Skeletal muscle cell (primary cell): ENCODE measurements at regions not wholly inside any gene's neighbourhood (a gene's known extent, or its start where the extent isn't known, plus 50 kb on each side); places are given as distances from the start of the nearest gene placed in this dataset.
"Not testable (repeated sequence)": the region's sequence is repeated elsewhere in the genome, so short reads cannot be mapped to it uniquely, and the experiment has no call there.

ENCODE experiments used
- DNase-seq: peaks from one replicate; pipeline ENCODE4 v3.0.0-alpha.2; 2010; ENCODE audit warnings: low read depth
- H3K4me3 ChIP-seq: 2 replicates; pipeline ENCODE4 v1.5.1; 2011; ENCODE audit warnings: low read depth, mild to moderate bottlenecking, control low read depth, low read length, moderate library complexity

GRCh38 chr2:5195636-5196035, 496.5 kb upstream of the SOX11 start:
- no peak for DNase-seq

GRCh38 chr2:5203134-5203755, 488.9 kb upstream of the SOX11 start:
- no peak overlapping the region for H3K4me3 ChIP-seq
- DNase-seq = no peak

More at GRCh38 chr2:5195636-5196035, 496.5 kb upstream of the SOX11 start:
- H3K4me3 ChIP-seq = no peak overlapping the region

DNA sequence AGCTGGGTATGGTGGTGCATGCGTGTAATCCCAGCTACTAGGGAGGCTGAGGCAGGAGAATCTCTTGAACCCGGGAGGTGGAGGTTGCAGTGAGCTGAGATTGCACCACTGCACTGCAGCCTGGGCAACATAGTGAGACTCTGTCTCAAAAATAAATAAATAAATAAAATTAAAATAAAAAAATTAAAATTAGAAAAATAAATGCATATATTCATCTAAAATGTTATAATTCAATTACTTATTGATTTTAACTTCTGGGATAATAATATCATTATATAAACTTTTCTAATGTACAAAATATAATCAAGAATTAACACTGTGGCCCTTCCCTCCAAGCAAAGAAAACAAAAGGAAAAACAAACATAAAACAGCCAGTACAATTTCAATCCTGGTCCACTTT, 485.4 kb upstream of the SOX11 start:
- DNase-seq, H3K4me3 ChIP-seq: not testable (repeated sequence)

DNA sequence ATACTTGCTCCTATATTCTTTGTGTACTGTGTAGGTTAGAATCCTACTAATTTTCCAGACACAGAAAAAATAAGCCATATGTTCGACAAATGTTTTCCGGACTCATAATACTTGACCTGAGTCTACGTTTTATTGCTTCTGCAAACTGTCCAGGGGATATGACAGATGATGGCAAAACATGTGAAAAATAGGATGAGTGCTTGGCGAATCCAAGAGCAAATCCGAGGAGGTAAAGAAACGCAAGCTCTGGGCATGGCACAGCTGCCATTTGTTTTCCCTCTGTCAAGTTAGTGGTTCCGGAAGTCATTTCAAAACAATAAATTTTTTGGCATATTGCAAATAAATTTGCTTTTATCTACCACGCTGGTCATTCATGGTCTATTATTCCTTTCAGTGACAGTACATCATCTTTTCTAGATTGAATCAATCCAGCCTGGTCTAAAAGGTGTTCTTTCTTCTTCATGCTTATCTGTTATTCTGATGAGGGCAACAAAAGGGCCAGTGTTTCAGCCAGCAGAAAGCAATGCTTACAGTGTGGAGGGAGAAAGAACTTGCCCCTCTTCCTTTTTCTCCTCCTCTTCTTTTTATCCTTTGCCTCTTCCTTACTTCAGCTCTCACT, 476.1 kb upstream of the SOX11 start:
- DNase-seq = no peak
- no peak overlapping the region for H3K4me3 ChIP-seq

DNA sequence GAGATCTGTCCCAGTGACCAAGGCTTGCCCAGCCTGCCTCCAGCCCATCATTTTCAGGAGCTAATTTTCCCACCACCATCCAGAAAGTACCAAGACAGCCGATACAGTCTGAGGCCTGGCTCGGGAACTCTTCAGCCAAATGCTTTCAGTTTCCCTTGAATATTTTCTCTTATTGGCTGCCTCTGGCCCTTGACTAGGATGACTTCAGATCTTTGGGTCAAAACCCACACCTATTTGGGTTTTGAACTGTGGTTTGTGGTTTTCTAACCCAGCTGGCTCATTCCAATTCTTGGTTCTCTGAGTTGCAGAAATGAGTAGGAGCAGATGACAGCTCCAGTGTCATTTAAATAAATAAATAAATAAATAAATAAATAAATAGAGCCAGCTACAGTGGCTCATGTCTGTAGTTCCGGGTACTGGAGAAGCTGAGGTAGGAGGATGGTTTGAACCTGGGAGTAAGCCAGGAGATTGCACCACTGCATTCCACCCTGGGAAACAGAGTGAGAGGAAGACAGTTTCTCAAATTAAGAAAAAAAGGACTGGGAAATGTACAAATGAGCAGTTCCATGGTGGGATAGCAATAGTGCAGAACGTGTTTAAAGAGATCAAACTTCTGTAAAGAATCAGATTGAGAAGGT, 465.0 kb upstream of the SOX11 start:
- DNase-seq = peak; percentile 23
- no peak overlapping the region for H3K4me3 ChIP-seq

- no peak overlapping the region for H3K4me3 ChIP-seq
- DNase-seq = no peak
Measured at GRCh38 chr2:5229574-5229973, 462.6 kb upstream of the SOX11 start.

DNA sequence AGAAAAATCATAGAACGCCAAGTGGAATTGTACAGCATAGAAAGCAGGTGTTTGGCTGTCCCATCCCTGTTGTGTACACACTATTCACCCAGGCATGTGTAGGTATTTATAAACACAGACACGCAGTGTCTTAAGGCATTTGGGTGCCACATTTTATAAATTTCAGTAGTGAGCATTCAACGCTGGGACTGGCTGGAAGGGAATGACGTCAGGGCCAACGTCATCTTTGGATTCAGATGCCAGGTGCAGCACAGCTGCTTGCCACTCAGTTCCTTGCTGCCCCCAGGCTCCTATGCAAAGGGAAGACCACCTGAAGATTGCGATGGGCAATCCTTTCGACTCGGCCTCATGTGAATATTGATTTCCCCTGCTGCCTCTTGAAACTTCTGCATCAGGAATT, 461.7 kb upstream of the SOX11 start:
- no peak overlapping the region for H3K4me3 ChIP-seq
- DNase-seq = no peak

- no peak overlapping the region for H3K4me3 ChIP-seq
- DNase-seq = no peak
Measured at GRCh38 chr2:5230855-5231254, 461.3 kb upstream of the SOX11 start.

DNA sequence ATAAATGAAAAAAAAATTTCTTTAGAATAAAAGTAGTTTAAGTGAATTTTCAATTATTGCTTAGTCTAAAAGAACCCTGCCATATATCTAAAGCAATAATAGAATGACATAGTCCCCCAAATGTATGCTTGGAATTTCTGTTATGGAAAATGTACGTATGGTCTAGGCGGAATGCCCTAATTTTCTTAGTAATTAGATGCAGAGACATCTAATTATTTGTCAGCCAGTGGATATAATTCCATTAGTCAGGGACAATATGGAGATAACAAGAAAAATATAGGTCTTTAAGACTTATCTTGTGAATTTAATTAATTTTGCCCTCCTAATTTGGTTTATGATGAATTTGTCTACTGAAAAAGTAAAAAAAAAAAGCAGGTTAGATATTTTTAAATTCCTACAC, 460.9 kb upstream of the SOX11 start:
- DNase-seq = no peak
- no peak overlapping the region for H3K4me3 ChIP-seq

DNA sequence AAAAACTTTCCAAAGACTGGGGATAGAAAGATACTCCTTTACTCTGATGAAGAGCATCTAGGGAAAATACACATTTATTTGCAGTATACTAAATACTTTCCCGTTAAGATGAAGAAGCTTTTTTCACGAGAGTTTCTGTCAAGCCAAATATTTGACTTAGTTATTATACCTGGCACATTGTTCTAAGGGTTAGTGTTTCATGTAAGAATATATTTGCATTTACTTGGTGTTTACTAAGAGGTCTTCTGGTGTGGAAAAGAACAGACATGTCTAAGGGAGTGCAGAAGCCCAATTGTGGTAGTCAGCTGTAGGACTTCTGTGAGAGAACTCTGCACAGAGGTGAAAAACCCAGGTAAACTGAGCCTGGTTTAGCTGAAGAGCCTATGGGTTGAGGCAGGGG, 457.6 kb upstream of the SOX11 start:
- no peak for DNase-seq
- no peak overlapping the region for H3K4me3 ChIP-seq

GRCh38 chr2:5235701-5236100, 456.5 kb upstream of the SOX11 start:
- no peak for DNase-seq

DNA sequence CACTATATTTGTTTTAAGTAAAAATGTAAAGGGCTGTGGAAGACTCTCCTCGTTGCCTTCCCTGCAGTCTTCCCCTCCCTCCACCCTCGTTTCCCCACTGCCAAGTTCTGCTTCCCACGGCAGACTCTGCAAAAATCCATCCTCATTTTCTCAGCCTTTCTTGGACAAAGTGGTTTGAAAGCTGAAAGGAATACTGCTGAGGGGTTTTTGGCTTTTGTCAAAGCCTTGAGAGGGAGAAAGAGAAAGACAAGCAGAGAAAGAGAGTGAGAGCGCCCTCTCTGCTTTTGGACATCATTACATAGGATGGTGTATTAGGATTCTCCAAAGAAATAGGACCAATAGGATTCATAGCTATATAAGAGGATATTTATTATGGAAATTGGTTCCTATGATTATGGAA, 455.9 kb upstream of the SOX11 start:
- H3K4me3 ChIP-seq = no peak overlapping the region
- DNase-seq = no peak

More at GRCh38 chr2:5235701-5236100, 456.5 kb upstream of the SOX11 start:
- no peak overlapping the region for H3K4me3 ChIP-seq

DNA sequence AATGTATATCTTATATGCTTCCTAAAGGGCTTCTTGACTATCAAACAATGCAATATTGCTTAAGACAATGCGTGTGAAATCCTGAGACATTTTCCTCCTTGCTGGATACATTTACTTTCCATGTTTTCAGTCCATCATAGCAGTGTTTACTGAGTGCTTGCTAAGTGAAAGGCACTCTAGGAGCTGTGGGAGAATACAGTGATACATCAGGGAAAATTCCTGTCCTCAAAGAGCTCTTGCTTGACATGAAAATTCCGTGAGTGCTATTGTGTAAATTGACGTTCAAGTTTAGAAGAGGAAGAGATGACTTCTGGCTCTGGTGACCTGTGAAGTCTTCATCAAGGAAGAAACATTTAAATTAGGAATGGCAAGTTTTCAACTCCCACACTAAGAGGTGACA, 449.4 kb upstream of the SOX11 start:
- H3K4me3 ChIP-seq = no peak overlapping the region
- no peak for DNase-seq

GRCh38 chr2:5250482-5250881, 441.7 kb upstream of the SOX11 start:
- H3K4me3 ChIP-seq = no peak overlapping the region
- no peak for DNase-seq

DNA sequence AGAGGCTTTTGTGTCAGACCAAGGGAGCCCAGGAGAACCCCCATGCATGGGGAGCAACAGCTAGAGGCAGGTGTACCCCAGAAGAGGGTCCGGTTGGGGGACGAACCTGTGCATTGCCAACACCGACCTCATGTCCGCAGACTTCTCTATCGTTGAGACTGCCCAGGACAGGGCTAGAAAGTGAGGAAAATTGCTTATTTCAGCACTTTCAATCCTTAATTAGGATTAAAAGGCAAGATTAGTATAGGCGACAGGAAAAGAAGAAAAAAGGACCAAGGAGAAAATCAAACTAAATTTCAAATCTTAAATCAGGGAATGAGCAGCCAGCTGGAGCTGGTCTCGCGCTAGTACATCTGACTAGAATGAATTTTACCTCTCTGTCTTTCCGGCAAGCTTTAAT, 438.9 kb upstream of the SOX11 start:
- H3K4me3 ChIP-seq = no peak overlapping the region
- no peak for DNase-seq

DNA sequence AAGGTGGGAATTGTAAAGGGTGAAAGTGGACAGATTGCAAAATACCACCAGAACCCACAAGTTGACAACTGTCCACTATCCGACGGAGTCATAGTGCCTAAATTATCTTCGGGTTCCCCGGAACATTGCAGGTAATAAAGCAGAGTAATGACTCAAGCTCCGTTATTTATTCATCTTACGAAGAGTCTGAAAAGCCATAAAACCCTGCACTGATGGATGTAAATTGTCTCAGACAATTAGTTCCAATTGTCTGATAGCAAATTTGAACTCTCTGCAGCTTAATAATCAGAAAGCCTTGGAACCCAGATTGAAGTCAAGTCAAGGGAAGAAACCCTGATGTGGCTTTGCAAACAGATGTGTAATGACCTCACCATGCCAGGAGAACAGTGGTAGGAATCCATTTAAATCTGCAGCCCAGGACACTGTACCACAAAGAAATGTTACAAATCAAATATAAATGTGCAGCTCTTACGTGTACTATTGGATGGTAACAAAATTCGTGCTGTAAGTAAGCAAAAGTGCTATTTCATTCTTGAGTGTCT, 437.3 kb upstream of the SOX11 start:
- DNase-seq = no peak
- no peak overlapping the region for H3K4me3 ChIP-seq

GRCh38 chr2:5263291-5263690, 428.9 kb upstream of the SOX11 start:
- DNase-seq = no peak

DNA sequence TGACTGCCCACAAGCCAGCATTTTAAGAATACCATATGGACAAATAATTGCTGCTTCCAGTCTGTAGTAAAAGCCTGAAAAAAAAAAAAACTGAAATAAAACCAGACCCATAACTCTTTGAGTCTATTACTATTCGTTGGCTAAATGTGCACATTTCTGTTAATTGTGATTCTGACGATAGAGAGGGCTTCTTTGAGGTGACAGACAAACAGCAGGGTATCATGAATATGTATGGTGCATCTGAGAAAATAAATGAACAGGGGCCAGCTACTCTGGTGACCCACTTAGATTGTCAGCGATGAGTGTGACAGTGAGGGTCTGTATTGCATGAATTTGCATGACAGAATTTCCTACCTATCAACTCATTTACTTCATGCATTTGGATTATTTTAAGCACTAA, 427.8 kb upstream of the SOX11 start:
- no peak overlapping the region for H3K4me3 ChIP-seq
- no peak for DNase-seq

More at GRCh38 chr2:5263291-5263690, 428.9 kb upstream of the SOX11 start:
- H3K4me3 ChIP-seq = no peak overlapping the region

- H3K4me3 ChIP-seq = no peak overlapping the region
- DNase-seq = no peak
Measured at GRCh38 chr2:5285061-5285460, 407.1 kb upstream of the SOX11 start.

GRCh38 chr2:5285872-5286769, 406.1 kb upstream of the SOX11 start:
- DNase-seq = no peak
- no peak overlapping the region for H3K4me3 ChIP-seq
